Stimulated activated CD4-positive, alpha-beta T cell treated with anti-CD3 and anti-CD28 coated beads, Interleukin-4, amount 100 ng/mL, for 1 hour (primary cell): ENCODE measurements at regions not wholly inside any gene's neighbourhood (a gene's known extent, or its start where the extent isn't known, plus 50 kb on each side); places are given as distances from the start of the nearest gene placed in this dataset.

Experiments used
- DNase-seq: peaks from one replicate; pipeline ENCODE4 v3.0.0-alpha.2; 2020

- DNase-seq, result no peak
These were observed 54.4 kb downstream of the UNCX start for GRCh38 chr7:1286946-1287645.

- no peak for DNase-seq
These were observed 55.1 kb downstream of the UNCX start for GRCh38 chr7:1287752-1288201.

DNA sequence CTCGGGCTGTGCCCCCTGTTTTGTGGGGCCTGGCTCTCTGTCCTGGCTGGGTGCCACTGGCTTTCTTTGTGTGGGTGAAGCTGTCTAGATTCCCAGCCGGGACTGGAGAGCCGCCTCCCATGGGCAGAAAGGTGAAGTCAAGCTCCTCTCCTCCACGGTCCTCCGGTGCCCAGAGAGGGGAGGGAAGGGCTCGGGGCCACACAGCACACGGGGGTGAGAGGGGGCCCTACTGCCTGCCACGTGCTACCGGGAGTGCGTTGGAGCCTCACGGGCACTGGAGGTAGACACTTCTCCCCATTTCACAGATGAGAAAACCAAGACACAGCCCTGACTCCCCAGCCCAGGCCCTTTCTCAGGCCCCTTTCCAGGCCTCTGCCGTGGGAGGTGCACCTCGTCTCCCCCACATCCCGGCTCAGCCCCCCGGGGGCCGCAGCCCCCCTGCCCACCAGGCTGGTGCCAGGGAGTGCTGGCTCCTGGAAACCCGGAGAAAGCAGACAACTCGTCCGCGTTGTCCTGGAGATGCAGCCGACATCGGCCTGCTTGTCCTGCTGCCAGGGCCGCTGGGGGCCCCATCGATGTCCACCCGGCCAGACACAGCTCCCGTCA lies 55.8 kb downstream of the UNCX start:
- DNase-seq, result no peak

DNA sequence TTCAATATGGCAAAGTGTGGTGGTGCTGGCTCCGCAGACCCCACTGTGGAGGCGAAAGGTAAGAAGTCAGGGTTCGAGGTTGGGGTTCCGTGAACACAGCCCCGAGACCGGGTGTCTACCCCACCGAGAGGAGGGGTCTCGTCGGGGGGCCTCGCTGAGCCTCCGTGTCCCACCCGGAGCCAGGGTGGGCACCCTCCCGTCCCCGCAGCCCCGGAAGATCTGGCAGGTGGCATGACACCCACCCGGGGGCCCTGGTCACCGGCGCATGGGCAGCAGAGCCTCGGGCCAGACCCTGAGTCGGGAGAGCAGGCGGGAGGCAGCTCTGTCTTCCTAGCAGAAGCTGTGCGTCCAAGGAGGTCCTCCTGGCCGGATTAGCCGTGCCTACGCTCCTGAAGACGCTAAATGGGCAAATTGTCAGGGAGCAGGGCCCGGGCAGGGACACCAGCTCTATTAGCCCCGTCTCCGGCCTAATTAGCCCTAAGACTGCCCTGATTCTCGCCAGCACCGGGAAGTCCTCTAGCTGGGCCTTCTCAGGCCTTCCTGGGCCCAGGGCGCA lies 56.4 kb downstream of the UNCX start:
- DNase-seq, result no peak

DNA sequence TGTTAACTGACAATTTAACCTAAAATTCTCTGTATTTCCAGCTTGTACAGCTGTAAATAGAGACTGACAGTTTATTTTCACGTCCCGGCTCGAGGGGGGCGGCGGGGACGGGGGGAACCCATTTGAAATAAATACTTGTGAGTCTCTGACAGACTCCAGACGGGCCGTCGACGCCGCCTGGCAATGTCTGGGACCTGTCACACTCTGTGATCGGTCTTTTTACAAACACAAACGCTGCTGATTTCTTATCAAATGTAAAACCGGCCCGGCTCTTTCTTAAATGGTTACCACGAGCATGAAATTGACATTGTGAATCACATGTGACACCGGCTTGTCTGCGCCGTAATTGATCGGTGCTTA lies 57.0 kb downstream of the UNCX start:
- DNase-seq, result no peak

- DNase-seq, result peak; percentile 15
These were observed 57.5 kb downstream of the UNCX start for GRCh38 chr7:1290026-1290678.

DNA sequence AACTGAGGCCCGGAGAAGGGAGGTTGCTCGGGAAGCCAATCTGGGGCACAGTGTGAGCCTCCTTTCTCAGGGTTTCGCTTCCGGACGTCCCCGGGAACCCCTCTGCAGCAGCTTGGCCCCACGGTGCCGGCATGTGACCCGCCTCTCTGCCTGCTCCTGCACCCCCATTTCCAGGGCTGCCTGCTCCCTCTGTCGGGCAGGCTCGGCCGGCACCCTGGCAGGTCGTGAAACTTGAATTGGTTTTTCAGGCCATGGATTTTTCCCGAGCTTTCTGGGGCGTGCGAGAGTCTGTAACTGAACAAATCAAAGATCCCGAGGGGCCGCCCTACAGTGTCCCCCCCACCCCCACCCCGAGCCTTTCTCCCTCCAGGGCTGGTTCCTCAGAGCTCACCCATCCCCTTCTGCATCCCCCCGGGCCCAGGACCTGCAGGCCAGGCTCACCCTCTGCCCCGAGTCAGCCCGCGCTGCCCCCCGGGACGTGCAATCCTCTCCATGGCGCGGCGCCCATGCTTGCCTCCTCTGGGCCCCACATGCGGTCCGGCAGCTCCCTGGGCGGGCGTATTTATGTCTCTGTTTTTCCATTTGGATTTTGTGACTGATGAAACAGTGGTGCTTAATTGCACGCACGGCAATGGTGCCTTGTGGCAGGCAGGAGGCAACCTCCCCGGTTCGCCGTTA lies 58.1 kb downstream of the UNCX start:
- DNase-seq, result no peak

DNA sequence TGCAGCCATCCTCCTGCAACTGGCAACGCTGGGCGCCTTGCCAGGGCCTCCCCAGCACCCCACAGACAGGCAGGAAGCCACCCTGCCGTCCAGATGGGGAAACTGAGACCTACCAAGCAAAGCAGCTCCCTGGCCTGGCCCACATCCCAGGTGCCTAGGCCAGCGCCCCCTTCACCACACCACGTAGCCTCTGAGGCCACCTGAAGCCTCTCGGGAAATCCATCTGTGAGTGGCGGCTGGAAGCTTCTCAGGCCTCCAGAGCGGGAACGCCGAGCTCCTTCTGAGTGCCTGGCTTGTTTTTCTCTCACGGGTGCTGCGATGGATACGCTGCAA lies 58.7 kb downstream of the UNCX start:
- no peak for DNase-seq

- no peak for DNase-seq
These were observed 59.4 kb downstream of the UNCX start for GRCh38 chr7:1291845-1292765.

GRCh38 chr7:1292972-1293830 lies 60.5 kb downstream of the UNCX start:
- no peak for DNase-seq

GRCh38 chr7:1293950-1294411 lies 61.3 kb downstream of the UNCX start:
- DNase-seq, result no peak

DNA sequence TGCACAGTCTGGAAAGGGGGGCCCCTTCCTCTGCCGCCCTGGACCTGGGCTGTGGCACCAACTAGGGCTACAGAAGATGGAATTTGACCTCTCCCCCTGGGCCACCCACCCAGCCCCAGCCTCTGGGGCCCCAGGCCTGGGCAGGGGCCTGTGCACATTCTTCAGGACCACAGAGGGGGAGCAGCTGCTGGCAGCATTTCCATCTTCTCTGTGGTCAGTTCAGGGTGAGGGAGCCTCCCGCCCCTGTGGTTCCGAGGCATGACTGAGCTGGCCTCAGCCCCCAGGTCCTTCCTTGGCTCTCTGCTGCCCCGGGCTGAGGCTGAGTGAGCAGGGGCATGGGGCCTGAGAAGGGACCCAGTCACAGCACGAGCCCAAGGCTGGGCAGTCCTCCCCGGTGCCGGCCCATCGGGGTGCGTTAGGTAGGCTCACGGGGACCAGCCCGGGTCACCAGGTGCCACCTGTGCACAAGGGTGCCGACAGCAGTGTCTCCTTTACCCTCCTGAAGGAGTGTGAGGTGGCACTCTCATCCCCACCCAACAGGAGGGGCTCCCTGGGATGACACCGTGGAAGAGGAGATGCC lies 63.2 kb downstream of the UNCX start:
- DNase-seq, result no peak

DNA sequence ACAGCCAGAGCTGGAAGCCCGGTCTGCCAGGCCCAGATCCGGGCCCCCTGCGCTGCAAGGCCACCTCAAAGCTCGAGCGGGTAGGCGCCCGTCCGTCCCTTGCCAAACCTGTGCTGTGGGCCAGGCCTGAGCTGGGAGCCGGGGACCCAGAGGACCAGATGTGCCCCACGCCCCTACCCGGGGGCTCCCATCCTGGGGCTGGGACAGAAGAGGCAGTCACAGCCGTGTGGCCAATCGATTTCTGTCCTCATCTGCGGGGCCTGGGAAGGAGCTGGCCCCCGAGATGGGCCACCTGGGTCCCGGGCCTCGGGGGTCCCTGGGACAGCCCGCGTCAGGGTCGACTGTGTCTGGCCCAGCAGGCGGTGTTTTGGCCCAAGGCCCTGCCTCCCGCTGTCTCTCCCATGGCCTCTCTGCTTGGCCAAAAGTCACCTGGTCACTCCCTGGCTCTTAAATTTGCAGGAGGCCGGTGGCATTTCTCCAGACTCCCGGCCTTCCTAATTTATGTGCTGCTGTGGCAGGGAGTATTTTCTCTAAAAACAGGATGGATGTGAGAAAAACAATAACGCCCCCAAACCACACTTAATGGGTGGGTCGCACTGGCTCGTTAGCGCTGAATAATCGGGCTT lies 63.8 kb downstream of the UNCX start:
- DNase-seq, result no peak

DNA sequence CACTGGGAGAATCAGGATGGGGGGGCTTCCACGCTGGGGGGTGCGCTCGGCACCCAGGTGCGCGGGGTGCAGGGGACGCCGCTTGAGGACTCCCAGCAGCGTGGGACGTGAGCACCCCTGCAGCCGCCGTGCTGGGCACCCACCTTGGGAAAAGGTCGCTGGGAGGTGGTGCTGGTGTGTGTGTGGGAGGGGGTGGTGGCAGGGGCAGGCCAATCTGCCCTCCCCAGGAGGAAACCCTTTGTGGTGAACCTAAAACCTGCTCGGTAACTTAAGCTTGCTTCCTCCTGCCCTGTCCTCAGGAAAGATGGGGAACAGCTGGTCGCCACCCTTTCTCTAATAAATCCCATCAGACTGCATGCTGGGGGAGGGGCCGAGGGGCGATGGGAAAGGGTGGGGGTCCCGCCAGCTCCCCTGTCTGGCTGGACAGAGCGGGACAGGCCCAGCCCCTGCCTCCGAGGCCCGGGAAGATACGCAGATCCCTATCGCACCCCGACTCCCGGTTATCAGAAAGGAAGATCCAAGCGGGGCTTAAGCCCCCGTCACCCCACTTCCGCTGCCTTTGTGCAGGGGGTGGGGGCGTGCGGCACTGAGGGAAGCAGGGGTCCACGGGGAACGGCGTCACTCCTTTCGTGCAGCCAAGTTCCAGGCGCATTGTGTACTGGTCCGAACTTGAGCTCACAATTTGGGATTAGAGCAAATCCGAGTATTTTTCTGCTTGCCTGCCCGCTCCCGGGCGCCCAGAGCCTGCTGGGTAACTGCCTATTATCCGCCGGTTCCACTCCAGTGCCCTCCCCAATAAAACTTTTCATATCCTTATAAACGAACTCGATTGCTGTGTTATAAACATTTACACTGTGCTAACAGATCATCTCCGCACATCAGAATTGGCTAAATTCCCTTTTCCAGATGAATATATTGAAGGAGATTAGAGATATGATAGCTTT lies 64.6 kb downstream of the UNCX start:
- DNase-seq, result no peak

- DNase-seq, result no peak
These were observed 65.6 kb downstream of the UNCX start for GRCh38 chr7:1298051-1298930.

DNA sequence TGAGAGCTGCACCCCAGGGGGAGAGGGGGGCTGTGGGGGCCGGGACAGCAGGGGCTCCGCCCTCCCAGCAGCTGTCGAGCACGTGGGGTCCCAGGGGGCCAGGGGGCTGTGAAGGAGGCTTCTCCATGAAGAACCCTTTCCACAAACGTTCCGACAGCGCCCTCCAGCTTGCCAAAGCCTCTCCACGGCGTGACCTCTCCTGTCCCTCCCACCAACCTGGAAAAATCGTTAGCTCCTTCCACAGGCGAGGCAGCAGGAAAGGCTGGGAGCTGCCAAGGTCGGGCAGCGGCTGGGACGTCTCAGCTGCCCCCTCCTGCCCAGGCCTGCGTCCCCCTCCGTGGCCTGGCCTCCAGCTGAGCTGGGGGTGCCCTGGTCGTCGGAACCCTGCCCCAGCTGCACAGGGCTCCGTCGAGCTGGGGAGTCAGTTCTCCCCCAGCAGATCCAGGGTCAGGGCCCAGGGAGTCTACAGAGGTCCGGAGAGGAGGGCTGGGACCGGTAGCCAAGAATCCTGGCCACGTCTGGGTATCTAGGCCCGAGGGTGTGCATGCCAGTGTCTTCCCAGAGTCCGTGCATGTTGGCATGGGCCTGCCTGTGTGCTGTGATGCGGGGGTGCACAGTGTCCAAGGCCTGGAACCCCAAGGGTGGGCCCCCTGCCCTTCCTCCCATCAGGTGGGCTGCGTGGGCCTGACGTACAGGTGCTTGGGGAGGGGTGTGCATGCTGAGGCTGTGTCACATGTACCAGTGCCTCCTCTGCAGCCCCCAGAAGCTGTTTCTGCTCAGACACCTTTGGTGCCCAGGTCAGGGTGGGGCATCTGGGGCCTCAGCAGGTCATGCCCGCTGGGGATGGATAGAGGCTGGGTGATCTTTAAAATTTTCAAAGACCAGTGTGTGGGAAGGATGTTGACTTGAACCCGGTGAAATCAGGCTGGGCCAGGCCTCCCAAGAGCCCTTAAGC lies 66.5 kb downstream of the UNCX start:
- no peak for DNase-seq

GRCh38 chr7:1300206-1300605 lies 67.5 kb downstream of the UNCX start:
- DNase-seq, result no peak
